Lung (tissue), 11 donors: ENCODE measurements at regions not wholly inside any gene's neighbourhood (a gene's known extent, or its start where the extent isn't known, plus 50 kb on each side); places are given as distances from the start of the nearest gene placed in this dataset.
"Not testable (repeated sequence)": the region's sequence is repeated elsewhere in the genome, so short reads cannot be mapped to it uniquely, and the experiment has no call there.

Experiments used
- ATAC-seq: fragments of 200-7000 bp; cut with Tn5 transposase; one replicate; pipeline ENCODE4 v1.9.1; 2020; ENCODE audit warnings: moderate number of reproducible peaks; ENCODE audit not compliant: insufficient read depth, low FRiP score
- DNase-seq, 3 donors: peaks; one replicate each; pipeline ENCODE4 v3.0.0-alpha.2; 2013 to 2017
- H3K27ac ChIP-seq, 2 donors: one replicate each; pipeline ENCODE4 v1.5.1; 2013; ENCODE audit warnings: mild to moderate bottlenecking in 2 of 2, moderate library complexity in 2 of 2, control low read depth in 1 of 2, inconsistent platforms in 1 of 2, low read depth in 1 of 2, low read length in 1 of 2
- H3K27me3 ChIP-seq, 3 donors: one replicate each; pipeline ENCODE4 v1.5.1; 2013; ENCODE audit warnings: low read length in 2 of 3; ENCODE audit not compliant: control insufficient read depth in 3 of 3, insufficient read depth in 3 of 3
- H3K36me3 ChIP-seq, 4 donors: one replicate each; pipeline ENCODE4 v1.5.1; 2013; ENCODE audit warnings: low read length in 4 of 4, mild to moderate bottlenecking in 1 of 4, moderate library complexity in 1 of 4; ENCODE audit not compliant: control insufficient read depth in 4 of 4, insufficient read depth in 4 of 4
- H3K4me1 ChIP-seq, 5 donors: one replicate each; pipeline ENCODE4 v1.5.1; 2013; ENCODE audit warnings: low read length in 5 of 5, mild to moderate bottlenecking in 2 of 5, moderate library complexity in 1 of 5; ENCODE audit not compliant: control insufficient read depth in 5 of 5, insufficient read depth in 5 of 5
- H3K4me3 ChIP-seq: one replicate; pipeline ENCODE4 v1.5.1; 2013; ENCODE audit warnings: mild to moderate bottlenecking, control low read depth, moderate library complexity
- H3K9ac ChIP-seq, 2 donors: one replicate each; pipeline ENCODE4 v1.5.1; 2013; ENCODE audit warnings: low read length in 2 of 2, control low read depth in 1 of 2; ENCODE audit not compliant: insufficient read depth in 1 of 2
- H3K9me3 ChIP-seq, 4 donors: one replicate each; pipeline ENCODE4 v1.5.1; 2013; ENCODE audit warnings: low read length in 3 of 4, mild to moderate bottlenecking in 1 of 4, moderate library complexity in 1 of 4; ENCODE audit not compliant: control insufficient read depth in 4 of 4, insufficient read depth in 3 of 4
- WGBS, 2 donors: extraction: QIAGEN DNeasy Blood & Tissue Kit; methylation state at CpG; one replicate each; pipeline ENCODE4 v1.1.7; 2013; 5-methylcytosine and 5-hydroxymethylcytosine counted together
- TF ChIP-seq, protein P1 (sequence below): IDR thresholded peaks from 2 replicates; pipeline ENCODE4 v1.5.1; 2012; ENCODE audit warnings: mild to moderate bottlenecking; ENCODE audit errors: control extremely low read depth, extremely low read depth
- donor health status: control.
- donor health status: control.
- donor health status: Bipolar disorder and iron deficiency.
- donor health status: healthy.
- donor health status: DM: yes; HTN: yes; CAD: no.

GRCh38 chr6:157753291-157753690, 69.8 kb upstream of the SNX9 start:
- TF ChIP-seq, protein P1, sequence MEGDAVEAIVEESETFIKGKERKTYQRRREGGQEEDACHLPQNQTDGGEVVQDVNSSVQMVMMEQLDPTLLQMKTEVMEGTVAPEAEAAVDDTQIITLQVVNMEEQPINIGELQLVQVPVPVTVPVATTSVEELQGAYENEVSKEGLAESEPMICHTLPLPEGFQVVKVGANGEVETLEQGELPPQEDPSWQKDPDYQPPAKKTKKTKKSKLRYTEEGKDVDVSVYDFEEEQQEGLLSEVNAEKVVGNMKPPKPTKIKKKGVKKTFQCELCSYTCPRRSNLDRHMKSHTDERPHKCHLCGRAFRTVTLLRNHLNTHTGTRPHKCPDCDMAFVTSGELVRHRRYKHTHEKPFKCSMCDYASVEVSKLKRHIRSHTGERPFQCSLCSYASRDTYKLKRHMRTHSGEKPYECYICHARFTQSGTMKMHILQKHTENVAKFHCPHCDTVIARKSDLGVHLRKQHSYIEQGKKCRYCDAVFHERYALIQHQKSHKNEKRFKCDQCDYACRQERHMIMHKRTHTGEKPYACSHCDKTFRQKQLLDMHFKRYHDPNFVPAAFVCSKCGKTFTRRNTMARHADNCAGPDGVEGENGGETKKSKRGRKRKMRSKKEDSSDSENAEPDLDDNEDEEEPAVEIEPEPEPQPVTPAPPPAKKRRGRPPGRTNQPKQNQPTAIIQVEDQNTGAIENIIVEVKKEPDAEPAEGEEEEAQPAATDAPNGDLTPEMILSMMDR = no peak
- no peak overlapping the region for H3K4me3 ChIP-seq
- 41 to 77% methylated on average over 2 of the region's 2 CpGs for WGBS, 2 donors
- no peaks in the 10 kb centered on the region for H3K27me3 ChIP-seq
- no peaks in the 10 kb centered on the region for H3K36me3 ChIP-seq
- H3K4me1 ChIP-seq = peaks cover 0 to 10% (median 0%) of the 10 kb centered on the region in 5 donors
- peaks cover 0 to 3% (median 0%) of the 10 kb centered on the region in 4 donors for H3K9me3 ChIP-seq
- no peak overlapping the region for H3K9ac ChIP-seq
- DNase-seq (no peak), ATAC-seq (no peak)
- no peak overlapping the region for H3K27ac ChIP-seq

DNA sequence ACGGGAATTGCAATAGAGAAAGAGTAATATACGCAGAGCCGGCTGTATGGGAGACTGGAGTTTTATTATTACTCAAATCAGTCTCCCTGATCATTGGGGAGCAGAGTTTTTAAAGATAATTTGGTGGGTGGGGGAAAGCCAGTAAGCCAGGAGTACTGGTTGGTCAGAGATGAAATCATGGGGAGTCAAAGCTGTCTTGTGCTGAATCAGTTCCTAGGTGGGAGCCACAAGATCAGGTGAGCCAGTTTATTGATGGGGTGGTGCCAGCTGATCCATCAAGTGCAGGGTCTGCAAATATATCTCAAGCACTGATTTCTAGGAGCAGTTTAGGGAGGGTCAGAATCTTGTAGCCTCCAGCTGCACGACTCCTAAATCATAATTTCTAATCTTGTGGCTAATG, 69.2 kb upstream of the SNX9 start:
- DNase-seq, H3K4me3 ChIP-seq, H3K36me3 ChIP-seq, H3K27ac ChIP-seq, H3K9ac ChIP-seq, H3K4me1 ChIP-seq, ATAC-seq, H3K27me3 ChIP-seq, H3K9me3 ChIP-seq: not testable (repeated sequence)
- WGBS, 2 donors = 80 to 95% methylated on average over 4 of the region's 4 CpGs

GRCh38 chr6:157754351-157754750, 68.7 kb upstream of the SNX9 start:
- no peak for ATAC-seq
- DNase-seq = no peak
- Histone ChIP-seq H3K27me3 (no peaks in the 10 kb centered on the region), H3K4me1 (peaks cover 0 to 10% (median 0%) of the 10 kb centered on the region in 5 donors), H3K27ac (no peak overlapping the region), H3K9me3 (peaks cover 0 to 3% (median 0%) of the 10 kb centered on the region in 4 donors), H3K4me3 (no peak overlapping the region), H3K36me3 (no peaks in the 10 kb centered on the region), H3K9ac (no peak overlapping the region)
- TF ChIP-seq, protein P1 = no peak
- 88 to 91% methylated on average over 7 of the region's 7 CpGs for WGBS, 2 donors

DNA sequence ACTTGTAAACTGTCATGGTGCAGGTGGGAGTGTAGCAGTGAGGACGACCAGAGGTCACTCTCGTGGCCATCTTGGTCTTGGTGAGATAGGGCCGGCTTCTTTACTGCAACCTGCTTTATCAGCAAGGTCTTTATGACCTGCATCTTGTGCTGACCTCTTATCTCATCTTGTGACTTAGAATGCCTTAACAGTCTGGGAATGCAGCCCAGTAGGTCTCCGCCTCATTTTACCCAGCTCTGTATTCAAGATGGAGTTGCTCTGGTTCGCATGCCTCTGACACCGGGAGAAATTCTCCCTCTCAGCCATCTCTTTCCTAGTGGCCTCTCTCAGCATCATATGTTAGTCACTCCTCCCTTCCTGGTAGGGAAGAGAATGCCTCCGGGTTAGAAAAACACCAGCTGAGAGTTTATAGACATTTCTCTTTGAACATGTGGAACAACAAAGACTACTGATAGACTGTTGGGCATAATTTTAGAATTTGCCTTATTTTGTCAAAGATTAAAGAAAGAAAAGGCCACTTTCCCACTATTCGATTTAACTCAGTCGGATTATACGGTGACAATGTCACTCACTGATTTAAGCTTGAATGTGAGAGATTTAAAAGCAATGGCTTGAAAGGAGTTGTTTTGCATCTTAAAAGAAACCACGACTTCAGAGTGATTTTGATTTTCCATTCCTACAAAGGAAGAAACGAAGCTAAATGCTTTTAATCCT, 67.9 kb upstream of the SNX9 start:
- no peak for DNase-seq
- no peak overlapping the region for H3K27ac ChIP-seq
- no peaks in the 10 kb centered on the region for H3K27me3 ChIP-seq
- no peak for ATAC-seq
- H3K4me1 ChIP-seq = peaks cover 0 to 10% (median 0%) of the 10 kb centered on the region in 5 donors
- peaks cover 0 to 3% (median 0%) of the 10 kb centered on the region in 4 donors for H3K9me3 ChIP-seq
- TF ChIP-seq, protein P1 = no peak
- H3K4me3 ChIP-seq = no peak overlapping the region
- no peaks in the 10 kb centered on the region for H3K36me3 ChIP-seq
- 82 to 88% methylated on average over 12 of the region's 12 CpGs for WGBS, 2 donors
- no peak overlapping the region for H3K9ac ChIP-seq
